K562 (cell line): ENCODE measurements at regions not wholly inside any gene's neighbourhood (a gene's known extent, or its start where the extent isn't known, plus 50 kb on each side); places are given as distances from the start of the nearest gene placed in this dataset.

ENCODE experiments used
- ATAC-seq: fragments of 200-7000 bp; cut with Tn5 transposase; 3 replicates; pipeline ENCODE4 v1.9.1; 2020; ENCODE audit warnings: moderate library complexity
- BruUV-seq: library from RNA; stranded (reverse); fragments of 400-500 nt; replicated peaks from 2 replicates; lab custom pipeline; 2021; lab: Mats Ljungman, UMichigan
- CTCF ChIA-PET: fragments of 300-600 bp; formaldehyde crosslinking; extraction: SDS; loops from one replicate; lab custom pipeline; 2021; ENCODE audit warnings: low intra/inter-chr PET ratio; lab: Yijun Ruan, JAX
- POLR2A ChIA-PET: fragments of 300-600, 350-650 bp; sonication (Branson Sonifier 250); formaldehyde crosslinking; extraction: SDS; loops from one replicate; lab custom pipeline; 2021; ENCODE audit warnings: antibody characterized with exemption, inconsistent platforms; lab: Yijun Ruan, JAX
- DNase-seq, 4 experiments: peaks; one replicate each; pipeline versions ENCODE4 v3.0.0 to v3.0.0-alpha.2; 2011 to 2018; ENCODE audit warnings: low spot score in 3 of 4, mixed read lengths in 3 of 4; ENCODE audit errors: extremely low read depth in 1 of 4
- FAIRE-seq: peaks from 2 replicates; lab custom pipeline; 2011; peaks lifted over from hg19 to GRCh38; lab: Jason Lieb, UNC
- H2AFZ ChIP-seq: 2 replicates; pipeline ENCODE4 v1.6.0; 2011; ENCODE audit warnings: low read depth, low read length, control low read depth, inconsistent platforms
- H3K27ac ChIP-seq: fragments of 200-600 bp; 3 replicates; pipeline ENCODE4 v1.8.0; 2011; ENCODE audit warnings: low read depth, mild to moderate bottlenecking, control low read depth, inconsistent platforms, low read length, moderate library complexity, mixed read lengths; ENCODE audit errors: extremely low read depth
- H3K27me3 ChIP-seq, 2 experiments: fragments of 300-600 bp in 1 of 2; 2 replicates in 1 of 2; 3 replicates in 1 of 2; pipeline versions ENCODE4 v1.6.0 to v1.8.0; 2011; ENCODE audit warnings: inconsistent platforms in 2 of 2, low read length in 2 of 2, mild to moderate bottlenecking in 1 of 2, mixed read lengths in 1 of 2, moderate library complexity in 1 of 2; ENCODE audit not compliant: control insufficient read depth in 2 of 2, insufficient read depth in 2 of 2
- H3K36me3 ChIP-seq: fragments of 300-600 bp; 3 replicates; pipeline ENCODE4 v1.8.0; 2011; ENCODE audit warnings: mild to moderate bottlenecking, low read length, inconsistent platforms; ENCODE audit not compliant: control insufficient read depth, insufficient read depth
- H3K4me1 ChIP-seq, 2 experiments: fragments of 200-600 bp in 1 of 2; replicated peaks in 1 of 2; 2 replicates in 1 of 2; 3 replicates in 1 of 2; pipeline versions ENCODE4 v1.5.1 to v1.8.0; 2011; ENCODE audit warnings: inconsistent platforms in 2 of 2, low read length in 2 of 2, mild to moderate bottlenecking in 1 of 2, mixed read lengths in 1 of 2, moderate library complexity in 1 of 2; ENCODE audit not compliant: control insufficient read depth in 2 of 2, insufficient read depth in 2 of 2
- H3K4me2 ChIP-seq: 2 replicates; pipeline ENCODE4 v1.6.1; 2011; ENCODE audit warnings: low read length, control low read depth, inconsistent platforms, mixed read lengths; ENCODE audit not compliant: insufficient read depth
- H3K4me3 ChIP-seq: fragments of 200-600 bp; sonication (generic), shearing (Covaris generic); 2 replicates; pipeline ENCODE4 v1.5.1; 2016; ENCODE audit warnings: control low read depth, inconsistent platforms
- H3K79me2 ChIP-seq: fragments of 200-600 bp; 3 replicates; pipeline ENCODE4 v1.8.0; 2011; ENCODE audit warnings: low read length, inconsistent platforms; ENCODE audit not compliant: control insufficient read depth, insufficient read depth
- H3K9ac ChIP-seq, 2 experiments: 2 replicates each; pipeline versions ENCODE4 v1.6.0 to v1.6.1; 2011; ENCODE audit warnings: low read depth in 2 of 2, low read length in 2 of 2, control low read depth in 1 of 2, inconsistent platforms in 1 of 2, mild to moderate bottlenecking in 1 of 2, mixed read lengths in 1 of 2; ENCODE audit not compliant: insufficient read depth in 1 of 2
- H3K9me1 ChIP-seq: one replicate; pipeline ENCODE4 v1.6.0; 2011; ENCODE audit warnings: inconsistent platforms, mild to moderate bottlenecking, low read length, moderate library complexity; ENCODE audit not compliant: control insufficient read depth, insufficient read depth
- H3K9me3 ChIP-seq: replicated peaks from 2 replicates; pipeline ENCODE4 v1.5.1; 2011; ENCODE audit warnings: low read depth, low read length, inconsistent platforms; ENCODE audit not compliant: control insufficient read depth, insufficient read depth
- H4K20me1 ChIP-seq: replicated peaks from 2 replicates; pipeline ENCODE4 v1.6.1; 2011; ENCODE audit warnings: low read length, inconsistent platforms, mixed read lengths; ENCODE audit not compliant: control insufficient read depth, insufficient read depth
- CEBPZ ChIP-seq: fragments of 150-350 bp; IDR thresholded peaks from 2 replicates; pipeline ENCODE4 v1.6.1; 2014; ENCODE audit warnings: low read depth, mild to moderate bottlenecking, low read length, borderline replicate concordance
- E2F4 ChIP-seq: sonication (generic); formaldehyde crosslinking; IDR thresholded peaks from 2 replicates; pipeline ENCODE4 v1.8.0; 2022; ENCODE audit warnings: mild to moderate bottlenecking, low read depth, missing genetic modification reagents
- GTF2E2 ChIP-seq: fragments of 200-800 bp; sonication (Bioruptor generic); IDR thresholded peaks from 2 replicates; pipeline ENCODE4 v1.6.1; 2016; ENCODE audit warnings: missing genetic modification characterization, missing compliant biosample characterization
- HNRNPUL1 ChIP-seq: fragments of 200-400 bp; formaldehyde crosslinking; IDR thresholded peaks from 2 replicates; pipeline ENCODE4 v1.6.1; 2017; ENCODE audit warnings: low read length
- HOXB6 ChIP-seq: fragments of 250-450 bp; sonication (Bioruptor Pico); IDR thresholded peaks from 2 replicates; pipeline ENCODE4 v1.5.1; 2022; ENCODE audit warnings: mild to moderate bottlenecking, borderline replicate concordance
- KDM4B ChIP-seq, 2 experiments: fragments of 450-650 bp in 1 of 2; sonication (generic) in 1 of 2; IDR thresholded peaks; 2 replicates each; pipeline ENCODE4 v1.6.1; 2016 to 2017; ENCODE audit warnings: borderline replicate concordance in 2 of 2, antibody characterized with exemption in 1 of 2, low read depth in 1 of 2, mild to moderate bottlenecking in 1 of 2
- KLF16 ChIP-seq: IDR thresholded peaks from 2 replicates; pipeline ENCODE4 v1.6.1; 2016; ENCODE audit warnings: antibody characterized with exemption
- MAFK ChIP-seq: IDR thresholded peaks from 2 replicates; pipeline ENCODE4 v1.6.1; 2011; ENCODE audit warnings: low read length, improper control_type of control experiment
- MEF2D ChIP-seq: conservative IDR thresholded peaks from 2 replicates; pipeline ENCODE4 v1.6.1; 2016; ENCODE audit warnings: low read depth, missing genetic modification characterization, missing compliant biosample characterization
- MYC ChIP-seq, 2 experiments: fragments of 250-450 bp in 1 of 2; sonication (Bioruptor Pico) in 1 of 2; IDR thresholded peaks; 2 replicates each; pipeline versions ENCODE4 v1.5.1 to v1.6.1; 2012 to 2021; ENCODE audit warnings: low read depth in 2 of 2, borderline replicate concordance in 1 of 2, improper control_type of control experiment in 1 of 2, low read length in 1 of 2, mild to moderate bottlenecking in 1 of 2, moderate library complexity in 1 of 2
- NCOA6 ChIP-seq: fragments of 450-650 bp; IDR thresholded peaks from 2 replicates; pipeline ENCODE4 v1.6.1; 2017; ENCODE audit warnings: mild to moderate bottlenecking
- SNRNP70 ChIP-seq: fragments of 200-400 bp; formaldehyde crosslinking; optimal IDR thresholded peaks from 2 replicates; pipeline ENCODE3; 2017; ENCODE audit warnings: low read depth, low read length
- SUPT5H ChIP-seq: fragments of 450-650 bp; IDR thresholded peaks from 2 replicates; pipeline ENCODE4 v1.6.1; 2016
- ZBTB26 ChIP-seq: fragments of 450-650 bp; formaldehyde crosslinking; IDR thresholded peaks from 2 replicates; pipeline ENCODE4 v1.4.0; 2022; ENCODE audit warnings: missing genetic modification characterization
- ZBTB8A ChIP-seq: fragments of 450-650 bp; IDR thresholded peaks from 2 replicates; pipeline ENCODE4 v1.6.1; 2018; ENCODE audit warnings: mild to moderate bottlenecking, moderate library complexity; ENCODE audit not compliant: partially characterized antibody
- WGBS: fragments of 100-300 bp; shearing (Covaris generic); methylation state at CpG from one replicate; pipeline ENCODE4 v1.1.6; 2016; ENCODE audit warnings: low coverage, mixed read lengths; ENCODE audit not compliant: insufficient coverage; ENCODE audit errors: missing lambda C conversion rate; 5-methylcytosine and 5-hydroxymethylcytosine counted together
- in situ Hi-C: fragments of 300-500 bp; cut with MboI; formaldehyde crosslinking; loops from 4 replicates; pipeline ENCODE4 v1.15.0; 2018; ENCODE audit warnings: inconsistent platforms, mixed read lengths
- intact Hi-C: fragments of 100-400 bp; cut with micrococcal nuclease; formaldehyde crosslinking; loops from 2 replicates; pipeline ENCODE4 v1.14.2; 2022

- in situ Hi-C loops (no loop called here), intact Hi-C loops (no loop called here)
- H3K27me3 ChIP-seq = no peaks in the 10 kb centered on the region; a peak in 1 of 5 replicates
- H3K9me1 ChIP-seq = no peaks in the 10 kb centered on the region
- no peak overlapping the region for H3K4me3 ChIP-seq
- H3K27ac ChIP-seq = no peak overlapping the region
- no peaks in the 10 kb centered on the region for H3K36me3 ChIP-seq
- 0% methylated on average over 5 of the region's 6 CpGs for WGBS
- no peak overlapping the region for H2AFZ ChIP-seq
- no peak for DNase-seq
- H3K79me2 ChIP-seq = no peaks in the 10 kb centered on the region
- no peak for ATAC-seq
- H3K9ac ChIP-seq = no peak overlapping the region
- CTCF ChIA-PET = no interaction called here
- no peak overlapping the region for H3K4me2 ChIP-seq
- BruUV-seq = no TSS peak
- H4K20me1 ChIP-seq = no peaks in the 10 kb centered on the region
- no peaks in the 10 kb centered on the region for H3K9me3 ChIP-seq
- no peak for FAIRE-seq
- POLR2A ChIA-PET = no interaction called here
- no peaks in the 10 kb centered on the region for H3K4me1 ChIP-seq
- TF ChIP-seq MAFK = no peak
- TF ChIP-seq KDM4B (IDR thresholded peaks at IDR 0.05; ENCODE audit: borderline replicate concordance in 2 of 2, low read depth in 1 of 2) = no peak
- no peak for TF ChIP-seq ZBTB8A
- TF ChIP-seq HNRNPUL1 = no peak
- TF ChIP-seq SNRNP70 = no peak
- no peak for TF ChIP-seq SUPT5H
- TF ChIP-seq KLF16 = no peak
- no peak for TF ChIP-seq MYC (IDR thresholded peaks at IDR 0.05; ENCODE audit: low read depth, low read length)
- TF ChIP-seq MYC (CRISPR knock-in tag; IDR thresholded peaks at IDR 0.05; ENCODE audit: borderline replicate concordance, low read depth) = no peak
- TF ChIP-seq HOXB6 (CRISPR knock-in tag) = no peak
- no peak for TF ChIP-seq NCOA6
- no peak for TF ChIP-seq E2F4 (CRISPR knock-in tag)
- TF ChIP-seq CEBPZ = no peak
- TF ChIP-seq ZBTB26 (CRISPR knock-in tag) = no peak
- TF ChIP-seq GTF2E2 (tag) = no peak
- no peak for TF ChIP-seq MEF2D (tag)
These were observed 492.0 kb upstream of the SALL3 start for GRCh38 chr18:78487649-78488048.
